ENCODE measurements at regions not wholly inside any gene's neighbourhood (a gene's known extent, or its start where the extent isn't known, plus 50 kb on each side); places are given as distances from the start of the nearest gene placed in this dataset.

DNA sequence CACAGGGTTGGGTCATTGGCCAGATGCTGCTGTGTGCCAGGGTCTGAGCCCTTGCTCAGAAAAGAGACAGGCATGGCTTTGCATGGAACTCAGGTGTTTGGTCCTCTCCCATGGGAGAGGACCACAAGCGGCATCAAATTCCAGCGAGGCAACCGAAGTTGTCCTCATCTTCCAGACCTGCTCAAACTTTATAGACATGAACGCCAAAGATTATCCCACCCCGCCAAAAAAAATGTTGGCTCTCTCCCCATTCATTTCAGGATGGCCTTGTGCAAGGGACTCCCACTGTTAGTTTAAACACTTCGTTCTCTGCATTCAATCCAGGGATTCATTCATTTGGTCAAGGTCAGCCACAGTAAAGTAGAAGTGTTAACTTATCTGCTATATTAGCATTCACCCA lies 360.8 kb upstream of the ZFHX3 start:
- Histone ChIP-seq H2BK12ac (ENCODE audit: low read depth, low read length) (no peak overlapping the region), H3K27ac (ENCODE audit: low read depth, low read length) (no peak overlapping the region), H3K79me2 (ENCODE audit: control insufficient read depth in 1 of 2, insufficient read depth in 2 of 2, low read length in 2 of 2) (no peaks in the 10 kb centered on the region), H3K9me3 (ENCODE audit: insufficient read depth in 2 of 2, low read depth in 1 of 2, low read length in 1 of 2) (no peaks in the 10 kb centered on the region), H3K36me3 (ENCODE audit: control insufficient read depth in 2 of 4, insufficient read depth in 4 of 4, low read length in 3 of 4) (no peaks in the 10 kb centered on the region), H2BK20ac (ENCODE audit: low read length) (no peak overlapping the region), H3K23ac (ENCODE audit: insufficient read length) (no peak overlapping the region), H2AK5ac (ENCODE audit: low read depth, low read length) (no peak overlapping the region), H3K4ac (replicated peaks; ENCODE audit: insufficient read length, low read depth, low read length) (no peak overlapping the region), H2BK15ac (ENCODE audit: low read length) (no peak overlapping the region), H2AFZ (ENCODE audit: low read length) (no peak overlapping the region), H4K5ac (ENCODE audit: insufficient read length, low read depth, low read length) (no peak overlapping the region), H3K18ac (ENCODE audit: extremely low read depth, low read length) (no peak overlapping the region), H3K9ac (replicated peaks in 1 of 4; ENCODE audit: extremely low read depth in 1 of 4, low read depth in 3 of 4, low read length in 3 of 4) (no peak overlapping the region), H3K4me2 (ENCODE audit: insufficient read depth in 1 of 2, low read depth in 2 of 2, low read length in 2 of 2) (no peak overlapping the region), H4K20me1 (replicated peaks in 1 of 2; ENCODE audit: control insufficient read depth in 1 of 2, insufficient read depth in 2 of 2, low read length in 2 of 2) (no peaks in the 10 kb centered on the region), H2BK120ac (replicated peaks; ENCODE audit: low read depth, low read length) (no peak overlapping the region), H3K27me3 (replicated peaks in 1 of 4; ENCODE audit: control insufficient read depth in 3 of 4, extremely low read depth in 1 of 4, insufficient read depth in 3 of 4, low read length in 3 of 4) (no peaks in the 10 kb centered on the region), H4K91ac (replicated peaks; ENCODE audit: insufficient read length, low read length) (no peak overlapping the region), H3K23me2 (ENCODE audit: low read depth, low read length) (no peaks in the 10 kb centered on the region), H3K4me3 (ENCODE audit: extremely low read depth in 1 of 4, insufficient read depth in 2 of 4, low read depth in 3 of 4, low read length in 4 of 4) (no peak overlapping the region), H3K4me1 (replicated peaks in 1 of 4; ENCODE audit: control insufficient read depth in 3 of 4, insufficient read depth in 4 of 4, low read length in 3 of 4) (no peaks in the 10 kb centered on the region), H3K14ac (ENCODE audit: insufficient read length) (no peak overlapping the region), H2BK5ac (ENCODE audit: low read depth, low read length) (no peak overlapping the region), H4K8ac (ENCODE audit: extremely low read depth, insufficient read depth, low read length) (no peak overlapping the region), H3K56ac (replicated peaks; ENCODE audit: insufficient read length, low read depth, low read length) (no peak overlapping the region), H3K79me1 (ENCODE audit: low read depth, low read length) (no peaks in the 10 kb centered on the region)
- no peak for FAIRE-seq
- CTCF ChIA-PET (ENCODE audit: partially characterized antibody) = no interaction called here
- POLR2A ChIA-PET (ENCODE audit: partially characterized antibody) = no interaction called here
- DNase-seq (ENCODE audit: low read depth in 1 of 2, low spot score in 2 of 2) = no peak
- WGBS, 2 experiments (ENCODE audit: extremely low coverage in 1 of 2, insufficient coverage in 1 of 2, insufficient read length in 1 of 2, insufficient replicate concordance in 2 of 2, low coverage in 1 of 2, low lambda C conversion rate in 2 of 2, missing lambda C conversion rate in 1 of 2) = 95% methylated on average over 6 of the region's 6 CpGs; no CpG with 5 or more reads in 1 of the 2 experiments
- TF ChIP-seq RFX5 (IDR thresholded peaks at IDR 0.05; ENCODE audit: borderline replicate concordance, low read depth, low read length) (no peak), CHD1 (IDR thresholded peaks at IDR 0.05; ENCODE audit: low read depth, low read length) (no peak), EP300 (IDR thresholded peaks at IDR 0.05; ENCODE audit: borderline replicate concordance in 1 of 2, low read depth in 2 of 2, low read length in 2 of 2) (no peak), YY1 (IDR thresholded peaks at IDR 0.05; ENCODE audit: low read depth, low read length) (no peak), KDM5A (IDR thresholded peaks at IDR 0.05; ENCODE audit: low read length) (no peak), BRCA1 (IDR thresholded peaks at IDR 0.05; ENCODE audit: low read depth, low read length) (no peak), CREB1 (IDR thresholded peaks at IDR 0.05) (no peak), SP2 (IDR thresholded peaks at IDR 0.05; ENCODE audit: low read length) (no peak), SP1 (IDR thresholded peaks at IDR 0.05; ENCODE audit: low read depth, low read length) (no peak)

Data from H1 (cell line).